ENCODE measurements at regions not wholly inside any gene's neighbourhood (a gene's known extent, or its start where the extent isn't known, plus 50 kb on each side); places are given as distances from the start of the nearest gene placed in this dataset.
"Not testable (repeated sequence)": the region's sequence is repeated elsewhere in the genome, so short reads cannot be mapped to it uniquely, and the experiment has no call there.

DNA sequence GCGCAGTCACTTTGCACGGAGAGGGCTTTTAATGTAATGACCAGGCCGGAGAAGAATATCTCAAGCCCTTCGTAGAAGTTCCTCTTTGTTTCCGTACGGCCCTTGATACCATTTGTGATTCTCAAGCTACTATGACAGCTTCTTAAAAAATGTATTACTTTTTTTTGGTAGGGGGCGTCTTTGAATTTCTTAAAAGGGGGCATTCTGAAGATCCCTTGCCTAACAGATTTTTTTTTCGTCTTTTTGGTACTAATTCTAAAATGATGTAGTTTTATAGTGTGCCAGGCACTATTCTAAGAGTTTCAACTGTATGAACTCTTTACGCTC is 614.0 kb downstream of the MCTP2 start:
- no peak for DNase-seq

DNA sequence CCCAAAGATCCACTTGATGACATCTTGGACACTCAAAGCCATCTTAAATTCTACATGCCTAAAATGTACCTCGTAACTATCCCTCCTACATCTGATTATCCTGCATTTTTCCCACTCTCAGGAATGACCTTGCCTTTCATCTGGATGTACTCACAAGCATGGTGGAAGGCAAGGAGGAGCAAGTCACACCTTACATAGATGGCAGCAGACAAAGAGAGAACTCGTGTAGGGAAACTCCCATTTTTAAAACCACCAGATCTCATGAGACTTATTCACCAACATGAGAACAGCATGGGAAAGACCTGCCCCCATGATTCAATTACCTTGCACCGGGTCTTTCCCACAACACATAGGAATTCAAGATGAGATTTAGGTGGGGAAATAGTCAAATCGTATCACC is 616.0 kb downstream of the MCTP2 start:
- DNase-seq: no peak

DNA sequence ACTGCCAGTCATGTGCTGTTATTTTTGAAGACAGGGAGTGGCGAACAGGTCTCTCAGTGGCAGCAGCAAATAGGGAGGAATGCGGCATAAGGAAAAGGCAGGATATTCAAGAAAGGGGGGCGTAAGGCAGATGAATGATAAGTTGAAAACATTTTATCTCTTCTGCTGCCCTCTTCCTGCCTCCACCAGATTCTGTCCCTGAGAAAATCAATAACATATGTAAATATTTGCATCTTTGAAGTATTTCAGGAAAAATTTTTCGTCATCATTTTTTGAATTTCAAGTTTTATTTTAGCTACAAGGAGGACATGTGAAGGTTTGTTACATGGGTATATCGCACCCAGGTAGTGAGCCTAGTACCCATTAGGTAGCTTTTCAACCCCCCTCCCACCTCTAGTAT is 616.7 kb downstream of the MCTP2 start:
- DNase-seq: no peak

DNA sequence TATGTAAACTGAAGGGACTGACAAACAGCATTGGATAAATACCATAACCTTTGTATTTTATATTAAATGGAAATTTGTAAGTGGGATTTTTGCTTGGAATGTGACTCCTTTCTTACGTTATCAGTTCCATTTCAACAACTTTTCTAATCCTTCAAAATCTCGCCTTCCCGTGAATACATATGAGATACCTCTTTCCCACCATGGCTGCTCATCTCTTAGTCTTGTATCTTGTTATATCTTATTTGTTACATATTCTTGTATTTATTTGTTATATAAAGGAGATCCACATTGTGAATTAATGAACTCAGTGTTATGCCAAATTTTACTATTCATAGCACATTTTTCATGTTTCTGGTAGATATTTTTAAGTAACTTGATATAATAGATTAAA is 623.7 kb downstream of the MCTP2 start:
- no peak for DNase-seq

DNA sequence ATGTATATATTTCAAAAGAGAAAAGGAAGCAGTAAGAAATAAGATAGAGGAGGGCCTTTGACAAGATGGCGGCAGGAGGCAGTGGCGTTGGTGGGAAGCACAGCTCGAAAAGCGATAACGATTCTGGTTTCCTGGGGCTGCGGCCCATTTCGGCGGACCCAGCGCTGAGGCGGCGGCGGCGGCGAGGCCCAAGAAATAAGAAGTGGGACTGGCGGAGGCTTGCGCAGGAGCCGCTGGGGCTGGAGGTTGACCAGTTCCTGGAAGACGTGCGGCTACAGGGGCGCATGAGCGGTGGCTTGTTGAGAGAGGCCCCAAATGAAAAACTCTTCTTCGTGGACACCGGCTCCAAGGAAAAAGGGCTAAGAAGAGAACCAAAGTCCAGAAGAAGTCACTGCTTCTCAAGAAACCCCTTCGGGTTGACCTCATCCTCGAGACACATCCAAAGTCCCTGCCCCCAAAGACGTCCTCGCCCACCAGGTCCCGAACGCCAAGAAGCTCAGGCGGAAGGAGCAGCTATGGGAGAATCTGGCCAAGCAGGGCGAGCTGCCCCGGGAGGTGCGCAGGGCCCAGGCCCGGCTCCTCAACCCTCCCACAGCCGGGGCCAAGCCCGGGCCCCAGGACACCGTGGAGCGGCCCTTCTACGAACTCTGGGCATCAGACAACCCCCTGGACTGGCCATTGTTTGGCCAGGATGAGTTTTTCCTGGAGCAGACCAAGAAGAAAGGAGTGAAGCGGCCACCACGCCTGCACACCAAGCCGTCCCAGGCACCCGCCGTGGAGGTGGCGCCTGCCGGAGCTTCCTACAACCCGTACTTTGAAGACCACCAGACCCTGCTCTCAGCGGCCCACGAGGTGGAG is 624.3 kb downstream of the MCTP2 start:
- no peak for DNase-seq

DNA sequence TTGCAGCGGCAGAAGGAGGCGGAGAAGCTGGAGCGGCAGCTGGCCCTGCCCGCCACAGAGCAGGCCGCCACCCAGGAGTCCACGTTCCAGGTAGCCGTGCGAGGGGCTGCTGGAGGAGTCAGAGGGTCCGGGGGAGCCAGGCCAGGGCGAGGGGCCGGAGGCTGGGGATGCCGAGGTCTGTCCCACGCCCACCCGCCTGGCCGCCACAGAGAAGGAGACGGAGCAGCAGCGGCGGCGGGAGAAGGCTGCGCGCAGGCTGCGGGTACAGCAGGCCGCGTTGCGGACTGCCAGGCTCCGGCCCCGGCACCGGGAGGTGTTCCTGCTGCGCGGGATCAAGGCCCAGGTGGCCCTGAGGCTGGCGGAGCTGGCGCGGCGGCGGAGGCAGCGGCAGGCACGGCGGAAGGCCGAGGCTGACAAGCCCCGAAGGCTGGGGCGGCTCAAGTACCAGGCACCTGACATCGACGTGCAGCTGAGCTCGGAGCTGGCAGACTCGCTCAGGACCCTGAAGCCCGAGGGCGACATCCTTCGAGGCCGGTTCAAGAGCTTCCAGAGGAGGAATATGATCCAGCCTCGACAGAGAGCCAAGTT is 625.0 kb downstream of the MCTP2 start:
- no peak for DNase-seq

DNA sequence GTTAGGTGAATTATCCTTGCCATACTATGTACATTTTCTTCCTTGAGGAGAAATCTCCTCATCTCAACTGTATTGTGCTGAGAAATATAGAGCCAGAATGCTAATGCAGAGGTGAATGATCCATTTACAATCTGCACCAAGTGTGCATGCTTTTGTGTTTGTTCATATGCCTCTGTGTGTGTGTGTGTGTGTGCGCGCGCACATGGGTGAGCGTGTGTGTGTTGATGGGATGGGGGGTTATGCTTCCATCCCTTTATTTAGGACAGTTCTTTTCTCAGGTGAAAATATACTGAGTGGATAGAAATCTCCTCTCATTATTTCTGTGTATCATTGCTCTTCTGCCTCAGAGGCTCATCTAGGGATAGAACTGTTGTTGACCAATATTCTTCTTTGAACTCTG is 626.1 kb downstream of the MCTP2 start:
- no peak for DNase-seq

DNA sequence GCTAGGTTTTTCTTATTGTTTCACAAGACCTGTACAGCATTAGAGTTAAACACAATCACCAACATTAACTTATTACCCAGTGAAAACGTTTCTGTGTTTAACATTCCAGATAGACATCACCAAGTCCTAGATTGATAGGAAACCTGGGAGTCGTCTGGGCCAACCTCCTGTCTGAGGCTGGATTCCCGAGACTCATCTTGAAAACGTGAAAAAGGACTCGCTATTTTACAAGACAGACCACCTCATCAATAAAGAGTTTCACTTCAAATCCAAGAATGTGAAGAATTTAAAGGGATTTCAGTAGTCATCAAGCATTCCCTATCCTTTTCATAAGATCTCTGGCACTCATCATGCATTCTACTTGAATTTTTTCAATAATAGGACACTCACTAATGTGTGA is 626.6 kb downstream of the MCTP2 start:
- no peak for DNase-seq

DNA sequence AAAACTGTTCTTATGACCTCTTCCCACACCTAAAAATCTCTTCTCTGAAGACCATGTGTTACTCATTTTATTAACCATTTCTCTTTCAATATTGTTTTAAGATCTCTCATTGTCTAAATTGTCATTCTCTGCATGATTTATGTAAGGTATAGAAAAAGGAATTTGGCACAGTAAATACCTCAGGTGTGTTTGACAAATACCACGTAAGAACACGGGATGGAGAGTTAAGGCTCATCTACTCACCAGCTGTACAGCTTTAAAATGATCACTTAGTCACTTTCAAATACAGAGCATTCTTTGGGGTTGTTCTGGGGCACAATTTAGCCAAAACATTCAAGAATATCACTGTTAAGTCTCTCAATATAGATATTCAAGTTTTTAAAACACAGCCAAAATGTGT is 627.1 kb downstream of the MCTP2 start:
- no peak for DNase-seq

DNA sequence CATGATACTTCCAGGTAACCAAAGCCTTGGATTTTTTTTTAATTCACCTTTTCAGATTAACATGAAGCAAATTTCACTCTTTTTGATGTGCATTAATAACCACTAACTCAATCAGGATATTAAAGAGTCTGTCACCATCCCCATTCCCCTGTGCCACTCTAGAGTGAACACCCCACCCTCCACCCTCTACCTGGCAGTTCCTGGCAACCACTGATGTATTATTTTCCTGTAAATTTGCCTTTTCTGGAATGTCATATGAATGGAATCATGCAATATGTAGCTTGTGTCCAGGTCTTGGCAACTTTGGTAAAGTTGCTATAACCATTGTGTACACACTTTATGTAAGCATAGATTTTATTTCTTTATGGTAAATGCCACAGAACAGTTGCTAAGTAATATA is 627.6 kb downstream of the MCTP2 start:
- DNase-seq: no peak

DNA sequence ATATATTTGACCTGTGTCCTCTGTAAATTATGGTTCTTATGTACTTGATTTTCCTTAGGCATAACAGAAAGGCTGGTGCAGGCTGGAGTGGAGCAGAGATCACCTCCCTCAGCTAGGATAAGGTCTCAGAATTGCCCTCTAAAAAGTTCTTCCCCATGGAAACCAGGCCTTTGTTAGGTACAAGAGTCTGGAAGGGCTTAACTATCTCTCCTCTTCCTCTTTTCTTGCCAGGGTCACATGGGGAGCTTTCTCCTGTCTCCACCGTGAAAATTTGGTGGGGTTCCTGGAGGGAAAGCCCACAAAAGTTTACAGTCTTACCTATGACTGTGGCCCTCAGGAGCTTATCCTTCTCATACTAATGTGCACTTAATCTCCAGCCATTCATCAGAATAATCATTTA is 633.2 kb downstream of the MCTP2 start:
- no peak for DNase-seq

DNA sequence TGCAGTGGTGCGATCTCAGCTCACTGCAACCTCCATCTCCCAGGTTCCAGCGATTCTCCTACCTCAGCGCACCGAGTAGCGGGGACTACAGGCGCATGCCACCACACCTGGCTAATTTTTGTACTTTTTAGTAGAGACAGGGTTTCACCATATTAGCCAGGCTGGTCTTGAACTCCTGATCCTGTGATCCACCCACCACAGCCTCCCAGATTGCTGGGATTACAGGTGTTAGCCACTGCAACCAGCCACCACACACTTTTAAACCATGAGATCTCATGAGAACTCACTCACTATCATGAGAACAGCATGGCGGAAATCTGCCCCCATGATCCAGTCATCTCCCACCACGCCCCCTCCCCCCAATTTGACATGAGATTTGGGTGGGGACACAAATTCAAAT is 636.9 kb downstream of the MCTP2 start:
- DNase-seq: not testable (repeated sequence)

DNA sequence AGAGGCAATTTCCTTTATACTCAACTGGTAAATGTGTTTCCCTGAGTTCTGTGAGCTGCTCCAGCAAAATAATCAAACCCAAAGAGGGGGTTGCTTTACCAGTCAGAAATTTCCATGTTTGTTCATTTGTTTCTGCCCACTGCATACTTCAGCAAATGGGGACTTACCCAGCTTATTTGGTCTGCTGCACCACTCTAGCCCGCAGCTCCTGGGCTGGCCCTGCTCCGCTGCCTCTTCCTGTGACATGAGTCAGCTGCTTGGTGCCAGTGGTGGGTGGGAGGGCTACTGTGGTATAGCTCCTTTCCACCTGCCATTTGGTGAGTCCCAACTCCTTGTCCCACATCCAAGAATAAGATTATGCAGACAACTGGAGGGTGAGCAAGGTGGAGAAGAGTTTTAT is 644.2 kb downstream of the MCTP2 start:
- no peak for DNase-seq

DNA sequence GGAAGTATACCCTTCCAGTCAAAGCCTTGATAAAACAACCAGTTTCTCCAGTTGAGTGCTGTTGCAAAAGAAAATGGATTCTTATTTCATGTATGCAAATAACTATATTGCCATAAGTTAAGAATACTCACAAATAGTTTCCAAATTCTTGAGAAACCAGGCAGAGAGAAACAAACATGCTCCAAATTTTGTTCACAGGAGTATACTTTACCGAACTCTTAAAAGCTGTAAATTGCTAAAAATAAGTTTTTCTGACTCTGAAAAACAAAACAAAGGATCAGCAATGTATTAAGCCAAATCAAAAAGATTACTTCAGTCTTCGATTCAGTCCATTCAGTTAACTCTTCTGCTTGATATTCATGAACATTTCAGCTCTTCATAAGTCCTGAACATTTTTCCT is 646.5 kb downstream of the MCTP2 start:
- DNase-seq: no peak

DNA sequence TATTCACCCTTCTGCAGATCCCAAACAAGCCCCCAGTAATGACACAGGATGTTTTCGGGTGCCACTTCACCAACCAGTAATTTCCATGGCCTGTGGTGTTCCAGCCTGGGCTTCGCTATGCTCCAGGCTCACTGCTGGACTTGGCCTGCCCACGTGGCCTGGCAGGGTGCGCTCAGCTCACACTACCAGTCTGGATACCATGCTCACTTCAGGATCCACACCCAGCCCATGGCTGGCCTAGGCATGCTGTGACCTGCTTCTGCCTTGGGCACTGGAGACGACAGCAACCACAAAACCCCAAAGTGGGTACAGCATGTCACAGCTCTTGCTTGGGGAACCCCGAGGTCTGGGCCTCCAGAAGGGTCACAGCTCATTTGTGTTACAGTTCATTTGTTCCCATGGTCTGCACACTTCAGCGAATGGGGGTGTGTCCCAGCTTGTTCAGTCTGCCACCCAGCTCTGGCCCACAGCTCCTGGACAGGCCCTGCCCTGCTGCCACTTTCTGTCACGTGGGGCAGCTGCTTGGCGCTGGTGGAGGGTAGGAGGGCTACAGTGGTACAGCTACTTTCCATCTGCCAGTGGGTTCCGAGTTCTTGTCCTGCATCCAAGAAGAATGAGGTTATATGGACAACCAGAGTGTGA is 650.8 kb downstream of the MCTP2 start:
- DNase-seq: no peak

DNA sequence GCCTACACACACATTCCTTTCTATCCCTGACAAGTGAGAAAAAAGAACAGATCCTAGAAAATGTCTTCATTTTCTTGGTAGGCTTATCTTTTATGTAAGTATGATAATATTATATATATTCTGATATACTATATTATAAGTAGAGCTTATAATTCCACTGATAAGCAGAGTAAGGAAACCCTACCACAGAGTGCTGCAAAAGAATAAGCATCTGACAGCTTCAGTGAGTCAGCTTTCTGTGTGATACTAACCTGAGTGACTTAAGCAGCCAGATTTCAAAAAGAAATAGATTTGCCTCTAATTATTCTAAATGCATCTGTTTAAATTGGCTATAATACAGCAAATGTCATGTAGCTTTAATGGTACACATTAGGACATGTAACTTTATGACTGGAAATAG is 656.0 kb downstream of the MCTP2 start:
- DNase-seq: no peak

DNA sequence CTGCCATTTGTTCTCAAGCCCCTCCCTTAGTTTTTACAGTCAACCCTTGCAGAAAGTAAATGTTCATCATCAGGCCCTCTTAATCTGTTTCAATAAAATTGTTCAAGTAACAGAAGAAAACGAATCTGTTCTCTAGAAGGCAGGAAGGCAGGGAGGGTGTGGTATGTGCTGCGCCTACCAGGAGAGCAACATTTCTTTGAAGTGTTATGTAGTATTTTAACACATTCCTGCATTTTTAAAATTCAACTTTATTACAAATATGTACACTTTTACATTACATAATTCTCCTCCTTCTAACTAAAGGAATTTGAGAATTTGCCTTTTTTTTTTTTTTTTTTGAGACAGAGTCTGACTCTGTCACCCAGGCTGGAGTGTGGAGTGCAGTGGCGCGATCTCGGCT is 657.8 kb downstream of the MCTP2 start:
- DNase-seq: no peak

DNA sequence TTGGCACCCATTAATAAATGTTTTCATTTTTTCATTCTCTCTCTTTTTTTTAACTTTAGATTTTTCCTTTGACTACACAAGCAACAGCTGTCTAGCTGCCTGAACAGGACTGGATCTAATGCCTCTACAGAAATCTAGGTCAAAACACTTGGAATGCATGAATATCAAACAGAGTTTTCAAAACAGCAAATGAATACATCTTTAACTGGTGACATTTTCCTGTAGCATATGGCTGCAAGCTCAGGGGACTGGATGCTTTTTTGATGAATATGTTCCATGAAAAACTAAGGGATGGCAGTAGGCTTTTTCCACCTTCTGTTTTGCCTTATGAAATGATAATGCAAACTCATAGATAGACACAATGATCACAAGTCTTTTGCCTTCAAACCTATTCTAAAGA is 661.7 kb downstream of the MCTP2 start:
- no peak for DNase-seq

DNA sequence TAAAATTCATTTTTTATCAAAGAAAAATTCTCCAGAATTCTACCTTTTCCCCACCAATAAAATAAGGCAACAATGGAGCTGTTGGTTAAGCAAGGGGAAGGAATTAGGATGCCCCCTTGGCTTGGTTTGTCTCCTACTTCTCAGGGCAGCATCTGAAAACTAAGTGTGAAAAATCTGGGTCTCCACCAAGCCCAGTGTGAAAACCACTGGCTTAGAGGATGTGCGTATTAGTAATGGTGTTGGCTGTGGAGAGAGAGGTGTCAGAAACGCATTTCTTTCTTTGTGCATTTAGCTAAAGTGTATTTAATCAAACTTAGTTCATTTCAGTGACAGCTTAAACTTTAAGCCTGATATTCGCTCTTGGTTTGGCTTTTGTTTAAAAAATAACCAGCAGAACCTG is 662.7 kb downstream of the MCTP2 start:
- DNase-seq: no peak

DNA sequence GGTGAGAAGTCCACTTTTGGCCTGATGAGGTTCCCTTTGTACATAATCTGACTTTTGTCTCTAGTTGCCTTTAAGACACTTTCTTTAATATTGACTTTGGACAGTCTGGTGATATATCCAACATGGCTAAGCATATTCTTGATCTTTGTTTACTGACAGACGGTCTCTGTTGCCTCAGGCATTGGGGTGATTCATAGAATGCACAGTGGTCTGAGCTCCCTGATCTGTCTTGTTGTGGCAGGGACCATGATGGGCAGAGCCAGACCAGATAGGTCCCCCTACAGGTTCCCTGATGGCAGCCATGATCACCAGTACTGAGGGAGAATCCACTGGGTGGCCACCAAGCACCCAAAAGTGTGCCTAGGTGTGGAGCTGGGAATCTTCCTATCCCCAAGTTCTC is 678.1 kb downstream of the MCTP2 start:
- DNase-seq: no peak

DNA sequence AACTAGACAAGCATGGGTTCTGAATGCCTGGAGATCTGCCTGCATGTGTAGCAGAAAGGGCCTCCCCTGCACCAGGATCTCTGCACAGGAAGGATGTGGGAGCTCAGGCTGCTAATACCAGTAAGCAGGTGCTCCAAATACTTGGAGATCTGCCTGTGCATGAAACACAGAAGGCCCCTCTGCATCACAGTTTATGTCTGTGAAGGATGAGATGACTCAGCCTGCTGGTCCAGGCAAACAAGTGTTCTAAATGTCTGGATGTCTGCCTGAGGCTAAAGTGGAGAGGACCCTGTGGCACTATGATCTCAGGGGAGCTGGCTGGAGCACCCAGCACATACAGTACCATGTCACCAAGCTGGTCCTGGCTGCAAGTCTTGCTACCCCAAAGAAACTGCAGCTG is 678.8 kb downstream of the MCTP2 start:
- no peak for DNase-seq

DNA sequence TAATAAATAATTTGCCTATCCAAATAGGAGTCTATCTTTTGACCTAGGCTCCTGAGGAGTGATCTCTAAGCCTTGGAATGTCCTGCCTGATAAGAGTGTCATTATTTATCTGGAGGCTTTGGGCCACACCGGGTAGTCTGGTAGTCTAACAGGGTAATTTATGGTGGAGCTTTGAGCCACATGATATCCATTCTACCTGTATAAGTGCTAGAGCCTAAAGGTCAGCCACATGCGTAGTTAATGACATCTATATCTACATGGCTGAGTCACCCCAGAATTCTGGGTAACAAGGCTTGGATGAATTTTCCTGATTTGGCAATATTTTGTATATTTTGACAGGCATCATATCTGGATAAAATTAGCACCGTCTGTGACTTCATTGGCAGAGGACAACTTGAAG is 681.4 kb downstream of the MCTP2 start:
- no peak for DNase-seq

DNA sequence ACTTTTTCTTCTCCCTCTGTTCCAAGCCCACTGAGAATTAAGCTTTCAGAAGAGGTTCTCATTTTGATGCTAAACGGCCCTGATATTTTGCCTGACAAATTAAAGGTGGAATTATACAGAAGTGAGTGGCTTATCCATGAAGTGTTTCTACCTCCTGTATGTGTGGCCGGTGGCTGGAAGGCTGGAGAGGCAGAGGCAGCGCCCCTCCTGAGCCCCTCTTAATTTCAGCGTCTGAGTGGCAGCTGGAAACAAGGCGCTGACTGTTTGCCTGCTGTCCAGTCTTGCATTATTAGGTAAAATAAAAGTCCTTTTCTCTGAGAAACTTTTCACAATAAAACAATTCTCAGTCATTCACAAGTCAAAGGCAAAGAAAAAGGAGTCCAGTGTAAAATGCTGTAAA is 685.7 kb downstream of the MCTP2 start:
- DNase-seq: no peak

DNA sequence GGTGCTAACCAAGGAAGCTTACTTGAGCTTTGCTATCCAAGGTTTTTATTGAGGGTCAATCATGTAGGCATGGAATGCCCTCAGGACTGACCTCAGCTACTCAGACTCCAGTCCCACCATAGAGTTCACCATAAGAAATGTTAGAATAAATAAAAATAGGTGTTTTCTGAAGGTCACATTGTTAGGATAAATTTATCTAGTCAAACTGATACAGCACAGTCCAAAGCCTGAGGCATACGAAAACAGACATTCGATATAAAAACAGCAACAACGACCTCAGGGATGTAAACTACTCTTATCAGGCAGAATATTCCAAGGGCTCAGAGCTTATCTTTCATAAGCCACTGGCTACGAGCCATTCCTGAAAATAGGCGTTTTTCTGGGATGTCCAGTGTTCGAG is 690.6 kb downstream of the MCTP2 start:
- DNase-seq: no peak

DNA sequence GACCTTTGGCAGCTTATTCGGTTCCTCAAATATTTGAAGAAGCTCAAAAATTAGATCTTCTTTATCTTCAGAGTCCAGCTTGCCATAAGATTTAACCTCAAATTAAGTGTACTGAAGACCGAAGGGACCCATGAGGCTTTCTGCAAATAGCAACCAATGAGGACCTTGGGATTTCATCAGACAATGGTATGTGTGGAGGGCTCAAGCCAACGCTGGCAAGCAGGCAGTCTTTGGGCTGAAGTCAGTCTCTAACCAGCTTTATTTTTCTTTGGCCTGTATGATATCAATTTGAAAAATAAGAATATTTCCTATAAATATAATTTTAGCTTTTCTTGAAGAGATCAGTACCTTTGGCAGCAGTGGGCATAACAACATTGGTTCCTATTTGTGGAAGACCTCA is 692.7 kb downstream of the MCTP2 start:
- DNase-seq: no peak
